Activated CD4-positive, alpha-beta memory T cell treated with anti-CD3 and anti-CD28 coated beads for 36 hours (primary cell): ENCODE measurements at regions not wholly inside any gene's neighbourhood (a gene's known extent, or its start where the extent isn't known, plus 50 kb on each side); places are given as distances from the start of the nearest gene placed in this dataset.

Source experiments
- CTCF ChIA-PET: fragments of 350-600 bp; sonication (Branson Sonifier 250); formaldehyde crosslinking; loops from one replicate; lab custom pipeline; 2021; ENCODE audit warnings: antibody characterized with exemption, inconsistent platforms; lab: Charles Lee
- POLR2A ChIA-PET: fragments of 350-600 bp; sonication (Branson Sonifier 250); formaldehyde crosslinking; loops from one replicate; lab custom pipeline; 2021; ENCODE audit warnings: antibody characterized with exemption; lab: Charles Lee
- DNase-seq: peaks from one replicate; pipeline ENCODE4 v3.0.0-alpha.2; 2020
- H3K27ac Mint-ChIP-seq: one replicate; pipeline ENCODE4 v1.8.0; 2021; ENCODE audit warnings: mixed read lengths
- H3K27me3 Mint-ChIP-seq: one replicate; pipeline ENCODE4 v1.8.0; 2021; ENCODE audit warnings: mixed read lengths
- H3K36me3 Mint-ChIP-seq: one replicate; pipeline ENCODE4 v1.8.0; 2021; ENCODE audit warnings: mixed read lengths
- H3K4me1 Mint-ChIP-seq: one replicate; pipeline ENCODE4 v1.8.0; 2021; ENCODE audit warnings: low read depth, mixed read lengths
- H3K4me3 Mint-ChIP-seq: one replicate; pipeline ENCODE4 v1.8.0; 2021; ENCODE audit warnings: mild to moderate bottlenecking, mixed read lengths
- H3K9me3 Mint-ChIP-seq: one replicate; pipeline ENCODE4 v1.8.0; 2021; ENCODE audit warnings: mixed read lengths
- intact Hi-C: fragments of 100-400 bp; cut with micrococcal nuclease; formaldehyde crosslinking; loops from one replicate; pipeline ENCODE4 v1.15.1; 2023

DNA sequence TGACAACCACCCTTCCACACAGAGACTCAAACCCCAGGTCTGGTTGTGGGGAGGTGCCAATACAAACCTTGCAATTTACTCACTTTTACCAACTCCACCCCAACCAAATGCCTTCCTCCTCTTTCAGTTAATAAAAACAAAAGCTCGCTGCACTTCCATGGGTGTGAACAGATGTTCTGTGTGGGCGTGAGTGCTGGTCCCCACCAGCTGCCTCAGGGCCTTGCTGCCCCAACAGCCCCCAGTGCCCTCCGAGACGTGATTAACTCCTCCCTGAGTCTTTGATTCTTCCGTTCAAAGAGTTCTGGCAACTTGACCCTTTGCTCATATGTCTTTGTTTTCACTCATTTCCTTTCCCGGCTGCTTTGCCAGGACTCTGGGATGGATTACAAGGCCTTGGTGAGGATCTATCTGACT is 258.9 kb upstream of the CXCR4 start:
- ChIA-PET CTCF (interaction anchor here (0.8 to 3.4 kb wide), 15 partner anchors 9 to 579 kb away, joined by 3 to 35 read pairs (median 4); partner anchors contain the start of genes CXCR4 and MCM6), POLR2A (interaction anchor here (0.6 to 1.9 kb wide), 8 partner anchors 56 to 503 kb away, joined by 3 to 5 read pairs (median 4); no protein-coding TSS in a partner anchor)
- no peaks in the 10 kb centered on the region for H3K36me3 Mint-ChIP-seq
- intact Hi-C loops = no loop called here
- H3K9me3 Mint-ChIP-seq = no peaks in the 10 kb centered on the region
- peak overlapping the region; percentile 11 for H3K4me3 Mint-ChIP-seq
- peak overlapping the region; percentile 90 for H3K27ac Mint-ChIP-seq
- peaks cover 66% of the 10 kb centered on the region for H3K4me1 Mint-ChIP-seq
- no peak for DNase-seq
- no peaks in the 10 kb centered on the region for H3K27me3 Mint-ChIP-seq

- no peaks in the 10 kb centered on the region for H3K27me3 Mint-ChIP-seq
- peak overlapping the region; percentile 90 for H3K27ac Mint-ChIP-seq
- DNase-seq = peak; percentile 60
- ChIA-PET CTCF (interaction anchor here (0.6 to 3.4 kb wide), 15 partner anchors 7 to 579 kb away, joined by 3 to 35 read pairs (median 3); partner anchors contain the start of gene MCM6), POLR2A (interaction anchor here (0.6 to 1.9 kb wide), 11 partner anchors 13 to 503 kb away, joined by 3 to 6 read pairs (median 3); no protein-coding TSS in a partner anchor)
- intact Hi-C loops = no loop called here
- H3K4me3 Mint-ChIP-seq = no peak overlapping the region
- H3K4me1 Mint-ChIP-seq = peaks cover 60% of the 10 kb centered on the region
- no peaks in the 10 kb centered on the region for H3K9me3 Mint-ChIP-seq
- H3K36me3 Mint-ChIP-seq = no peaks in the 10 kb centered on the region
Measured at GRCh38 chr2:136376211-136376610, 258.3 kb upstream of the CXCR4 start.

DNA sequence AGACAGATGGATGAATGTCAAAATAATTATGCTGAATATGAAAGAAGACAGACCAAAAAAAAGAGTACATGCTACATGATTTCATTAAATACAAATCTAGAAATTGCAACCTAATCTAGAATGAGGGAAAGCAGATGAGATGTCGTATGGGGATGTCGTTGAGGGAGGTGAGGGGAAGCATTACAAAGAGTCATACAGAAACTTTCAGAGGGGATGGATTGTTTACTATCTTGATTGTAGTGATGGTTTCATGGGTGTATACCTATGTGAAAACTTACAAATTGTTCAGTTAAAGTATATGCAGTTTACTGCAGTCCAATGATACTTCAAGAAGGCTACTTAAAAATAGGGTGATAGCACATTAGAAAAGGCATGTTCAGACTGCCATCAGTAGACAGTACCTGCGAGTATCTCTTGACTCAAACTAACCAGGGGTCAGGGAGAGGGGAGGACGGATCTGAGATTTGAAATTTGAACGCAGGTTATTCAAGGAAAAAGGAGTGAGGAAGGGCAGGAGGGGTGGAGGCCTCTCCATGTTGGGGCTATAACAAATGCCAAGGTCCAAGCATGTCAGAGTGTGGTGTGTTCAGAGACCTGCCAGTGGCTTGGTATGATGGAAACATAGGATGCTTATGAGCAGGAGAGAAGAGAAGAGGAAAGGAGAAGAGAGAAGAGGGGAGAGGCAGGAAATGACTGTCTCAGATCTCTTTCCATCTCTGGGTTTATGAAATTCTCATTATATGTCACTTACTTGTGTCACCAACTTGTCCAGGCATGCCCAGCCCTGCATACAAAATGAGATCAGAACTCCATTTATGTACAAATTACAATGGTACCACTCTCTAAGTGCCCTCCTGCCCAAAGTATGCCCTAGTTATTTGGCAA is 257.3 kb upstream of the CXCR4 start:
- no peaks in the 10 kb centered on the region for H3K36me3 Mint-ChIP-seq
- ChIA-PET CTCF (interaction anchor here (0.6 to 3.4 kb wide), 10 partner anchors 8 to 461 kb away, joined by 3 to 35 read pairs (median 4); no protein-coding TSS in a partner anchor), POLR2A (interaction anchor here (0.7 to 1.9 kb wide), 8 partner anchors 12 to 415 kb away, joined by 3 to 6 read pairs (median 3); no protein-coding TSS in a partner anchor)
- H3K27me3 Mint-ChIP-seq = no peaks in the 10 kb centered on the region
- H3K27ac Mint-ChIP-seq = peak overlapping the region; percentile 90
- H3K9me3 Mint-ChIP-seq = no peaks in the 10 kb centered on the region
- peak overlapping the region; percentile 33 for H3K4me3 Mint-ChIP-seq
- peak; percentile 65 for DNase-seq
- H3K4me1 Mint-ChIP-seq = peaks cover 53% of the 10 kb centered on the region
- intact Hi-C loops = loop anchor here (1.0 to 2.0 kb wide), 10 partner anchors 9 to 390 kb away; partner anchors contain the start of genes CXCR4 and DARS1

- intact Hi-C loops = loop anchor here (2.0 kb wide), 2 partner anchors 15 to 135 kb away; no protein-coding TSS in a partner anchor
- Mint-ChIP-seq H3K9me3 (no peaks in the 10 kb centered on the region), H3K27ac (no peak overlapping the region), H3K36me3 (no peaks in the 10 kb centered on the region), H3K4me1 (peaks cover 48% of the 10 kb centered on the region), H3K4me3 (no peak overlapping the region), H3K27me3 (no peaks in the 10 kb centered on the region)
- DNase-seq = no peak
- ChIA-PET POLR2A (interaction anchor here (0.5 kb wide), 1 partner anchor 11 kb away, joined by 3 read pairs; no protein-coding TSS in a partner anchor), CTCF (interaction anchor here (1.1 kb wide), 1 partner anchor 460 kb away, joined by 3 read pairs; no protein-coding TSS in a partner anchor)
Measured at GRCh38 chr2:136373841-136374240, 255.9 kb upstream of the CXCR4 start.

GRCh38 chr2:136373029-136373428 is 255.1 kb upstream of the CXCR4 start:
- H3K36me3 Mint-ChIP-seq = no peaks in the 10 kb centered on the region
- ChIA-PET CTCF (interaction anchor here (1.1 kb wide), 1 partner anchor 459 kb away, joined by 3 read pairs; no protein-coding TSS in a partner anchor), POLR2A (interaction anchor here (0.5 kb wide), 1 partner anchor 10 kb away, joined by 3 read pairs; no protein-coding TSS in a partner anchor)
- H3K9me3 Mint-ChIP-seq = no peaks in the 10 kb centered on the region
- H3K4me3 Mint-ChIP-seq = no peak overlapping the region
- H3K4me1 Mint-ChIP-seq = peaks cover 40% of the 10 kb centered on the region
- no peak overlapping the region for H3K27ac Mint-ChIP-seq
- no peak for DNase-seq
- intact Hi-C loops = no loop called here
- no peaks in the 10 kb centered on the region for H3K27me3 Mint-ChIP-seq

GRCh38 chr2:136363900-136364299 is 246.0 kb upstream of the CXCR4 start:
- ChIA-PET CTCF (interaction anchor here (1.5 to 1.6 kb wide), 2 partner anchors 44 to 450 kb away, joined by 4 to 5 read pairs; no protein-coding TSS in a partner anchor), POLR2A (no interaction called here)
- peaks cover 8% of the 10 kb centered on the region for H3K9me3 Mint-ChIP-seq
- H3K4me1 Mint-ChIP-seq = peaks cover 45% of the 10 kb centered on the region
- peak overlapping the region; percentile 53 for H3K27ac Mint-ChIP-seq
- peaks cover 7% of the 10 kb centered on the region for H3K36me3 Mint-ChIP-seq
- H3K4me3 Mint-ChIP-seq = no peak overlapping the region
- intact Hi-C loops = loop anchor here (2.0 to 5.0 kb wide), 3 partner anchors 157 to 382 kb away; no protein-coding TSS in a partner anchor
- peaks cover 5% of the 10 kb centered on the region for H3K27me3 Mint-ChIP-seq
- no peak for DNase-seq

GRCh38 chr2:136363470-136363869 is 245.5 kb upstream of the CXCR4 start:
- DNase-seq = no peak
- Mint-ChIP-seq H3K36me3 (peaks cover 7% of the 10 kb centered on the region), H3K9me3 (peaks cover 8% of the 10 kb centered on the region), H3K4me1 (peaks cover 50% of the 10 kb centered on the region), H3K27ac (peak overlapping the region; percentile 53), H3K4me3 (peak overlapping the region; percentile 25), H3K27me3 (peaks cover 5% of the 10 kb centered on the region)
- intact Hi-C loops = loop anchor here (2.0 to 5.0 kb wide), 3 partner anchors 157 to 381 kb away; no protein-coding TSS in a partner anchor
- POLR2A ChIA-PET = interaction anchor here (0.6 to 1.2 kb wide), 10 partner anchors 10 to 358 kb away, joined by 3 to 10 read pairs (median 4); no protein-coding TSS in a partner anchor
- CTCF ChIA-PET = interaction anchor here (1.1 to 1.6 kb wide), 5 partner anchors 11 to 450 kb away, joined by 3 to 6 read pairs (median 5); no protein-coding TSS in a partner anchor

- Mint-ChIP-seq H3K4me3 (peak overlapping the region; percentile 25), H3K27me3 (peaks cover 5% of the 10 kb centered on the region), H3K4me1 (peaks cover 56% of the 10 kb centered on the region), H3K9me3 (peaks cover 7% of the 10 kb centered on the region), H3K36me3 (peaks cover 6% of the 10 kb centered on the region), H3K27ac (peak overlapping the region; percentile 53)
- ChIA-PET POLR2A (interaction anchor here (0.6 to 1.2 kb wide), 14 partner anchors 11 to 357 kb away, joined by 3 to 10 read pairs (median 4); no protein-coding TSS in a partner anchor), CTCF (interaction anchor here (1.0 to 1.6 kb wide), 7 partner anchors 12 to 449 kb away, joined by 3 to 6 read pairs (median 4); no protein-coding TSS in a partner anchor)
- peak; percentile 67 for DNase-seq
- intact Hi-C loops = loop anchor here (1.0 to 5.0 kb wide), 8 partner anchors 12 to 381 kb away; no protein-coding TSS in a partner anchor
Measured at GRCh38 chr2:136362676-136363390, 244.9 kb upstream of the CXCR4 start.

DNA sequence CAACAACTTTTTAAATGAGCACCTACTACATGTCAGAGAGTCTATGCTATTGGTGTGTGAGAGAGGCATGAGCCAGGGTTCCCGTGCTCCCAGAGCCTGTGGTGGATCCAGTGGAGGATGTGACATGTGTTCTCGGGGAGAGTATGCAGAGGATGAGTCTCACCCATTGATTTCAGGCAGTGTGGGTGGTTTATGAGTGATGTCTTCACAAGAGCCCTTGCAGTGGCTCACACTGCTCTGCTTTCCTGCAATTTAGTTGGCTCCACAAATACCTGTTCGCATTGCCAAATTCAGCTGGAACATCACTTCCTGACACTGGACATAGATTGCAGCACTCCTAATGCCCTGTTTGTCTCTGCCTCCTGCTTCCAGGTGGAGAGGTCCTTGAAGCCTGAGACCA is 243.6 kb upstream of the CXCR4 start:
- H3K36me3 Mint-ChIP-seq = no peaks in the 10 kb centered on the region
- H3K27ac Mint-ChIP-seq = peak overlapping the region; percentile 15
- ChIA-PET CTCF (interaction anchor here (1.3 kb wide), 1 partner anchor 21 kb away, joined by 4 read pairs; no protein-coding TSS in a partner anchor), POLR2A (interaction anchor here (0.9 kb wide), 1 partner anchor 50 kb away, joined by 3 read pairs; no protein-coding TSS in a partner anchor)
- peaks cover 7% of the 10 kb centered on the region for H3K27me3 Mint-ChIP-seq
- peaks cover 60% of the 10 kb centered on the region for H3K4me1 Mint-ChIP-seq
- no peaks in the 10 kb centered on the region for H3K9me3 Mint-ChIP-seq
- intact Hi-C loops = loop anchor here (5.0 kb wide), 2 partner anchors 309 to 379 kb away; no protein-coding TSS in a partner anchor
- peak; percentile 65 for DNase-seq
- H3K4me3 Mint-ChIP-seq = no peak overlapping the region

DNA sequence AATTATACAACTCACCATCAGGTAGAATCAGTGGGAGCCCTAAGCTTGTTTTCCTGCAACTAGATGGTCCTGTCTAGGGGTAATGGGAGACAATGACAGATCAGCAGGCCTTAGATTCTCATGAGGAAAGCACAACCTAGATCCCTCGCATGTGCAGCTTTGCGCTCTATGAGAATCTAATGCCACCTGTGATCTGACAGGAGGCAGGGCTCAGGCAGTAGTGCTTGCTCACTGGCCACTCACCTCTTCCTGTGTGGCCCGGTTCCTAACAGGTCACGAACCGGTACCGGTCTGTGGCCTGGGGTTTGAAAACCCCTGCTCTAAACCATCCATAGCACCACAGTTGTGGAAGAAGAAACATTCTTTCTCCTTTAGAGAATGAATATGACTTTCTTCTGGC is 242.8 kb upstream of the CXCR4 start:
- H3K4me1 Mint-ChIP-seq = peaks cover 65% of the 10 kb centered on the region

More for the DNA sequence above, 242.8 kb upstream of the CXCR4 start:
- CTCF ChIA-PET = interaction anchor here (0.8 to 0.9 kb wide), 2 partner anchors 21 to 447 kb away, joined by 3 read pairs; no protein-coding TSS in a partner anchor
- H3K36me3 Mint-ChIP-seq = no peaks in the 10 kb centered on the region
- DNase-seq = no peak
- intact Hi-C loops = loop anchor here (5.0 kb wide), 2 partner anchors 308 to 378 kb away; no protein-coding TSS in a partner anchor
- H3K27ac Mint-ChIP-seq = no peak overlapping the region
- POLR2A ChIA-PET = no interaction called here
- H3K9me3 Mint-ChIP-seq = no peaks in the 10 kb centered on the region
- no peak overlapping the region for H3K4me3 Mint-ChIP-seq
- H3K27me3 Mint-ChIP-seq = peaks cover 7% of the 10 kb centered on the region
